ENCODE measurements at regions not wholly inside any gene's neighbourhood (a gene's known extent, or its start where the extent isn't known, plus 50 kb on each side); places are given as distances from the start of the nearest gene placed in this dataset.

DNA sequence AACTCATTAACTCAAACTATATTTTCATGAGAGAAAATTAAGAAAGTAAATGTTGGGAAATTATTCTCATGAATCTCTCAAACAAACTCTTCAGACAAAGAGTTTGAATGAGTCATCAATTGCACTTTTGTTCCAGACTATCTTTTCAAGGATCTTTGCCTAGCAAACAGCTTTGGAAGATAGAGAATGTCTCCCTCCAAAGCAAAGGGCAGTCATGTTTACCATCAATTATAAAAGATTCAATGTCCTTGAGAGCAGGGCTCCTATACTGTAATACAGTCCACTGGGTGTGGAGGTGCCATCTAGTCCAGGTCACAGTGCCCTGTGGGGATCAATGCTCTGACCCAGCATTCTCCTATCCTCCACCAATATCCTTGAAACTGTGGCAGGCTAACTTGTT lies 1429.3 kb downstream of the EFNA5 start:
- TF ChIP-seq, protein P1, sequence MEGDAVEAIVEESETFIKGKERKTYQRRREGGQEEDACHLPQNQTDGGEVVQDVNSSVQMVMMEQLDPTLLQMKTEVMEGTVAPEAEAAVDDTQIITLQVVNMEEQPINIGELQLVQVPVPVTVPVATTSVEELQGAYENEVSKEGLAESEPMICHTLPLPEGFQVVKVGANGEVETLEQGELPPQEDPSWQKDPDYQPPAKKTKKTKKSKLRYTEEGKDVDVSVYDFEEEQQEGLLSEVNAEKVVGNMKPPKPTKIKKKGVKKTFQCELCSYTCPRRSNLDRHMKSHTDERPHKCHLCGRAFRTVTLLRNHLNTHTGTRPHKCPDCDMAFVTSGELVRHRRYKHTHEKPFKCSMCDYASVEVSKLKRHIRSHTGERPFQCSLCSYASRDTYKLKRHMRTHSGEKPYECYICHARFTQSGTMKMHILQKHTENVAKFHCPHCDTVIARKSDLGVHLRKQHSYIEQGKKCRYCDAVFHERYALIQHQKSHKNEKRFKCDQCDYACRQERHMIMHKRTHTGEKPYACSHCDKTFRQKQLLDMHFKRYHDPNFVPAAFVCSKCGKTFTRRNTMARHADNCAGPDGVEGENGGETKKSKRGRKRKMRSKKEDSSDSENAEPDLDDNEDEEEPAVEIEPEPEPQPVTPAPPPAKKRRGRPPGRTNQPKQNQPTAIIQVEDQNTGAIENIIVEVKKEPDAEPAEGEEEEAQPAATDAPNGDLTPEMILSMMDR (conservative IDR thresholded peaks at IDR 0.05; ENCODE audit: low read depth, low read length), result no peak
- H3K4me3 ChIP-seq (ENCODE audit: low read depth, low read length), result no peak overlapping the region
- DNase-seq (ENCODE audit: low read depth), result peak; percentile 31

DNA sequence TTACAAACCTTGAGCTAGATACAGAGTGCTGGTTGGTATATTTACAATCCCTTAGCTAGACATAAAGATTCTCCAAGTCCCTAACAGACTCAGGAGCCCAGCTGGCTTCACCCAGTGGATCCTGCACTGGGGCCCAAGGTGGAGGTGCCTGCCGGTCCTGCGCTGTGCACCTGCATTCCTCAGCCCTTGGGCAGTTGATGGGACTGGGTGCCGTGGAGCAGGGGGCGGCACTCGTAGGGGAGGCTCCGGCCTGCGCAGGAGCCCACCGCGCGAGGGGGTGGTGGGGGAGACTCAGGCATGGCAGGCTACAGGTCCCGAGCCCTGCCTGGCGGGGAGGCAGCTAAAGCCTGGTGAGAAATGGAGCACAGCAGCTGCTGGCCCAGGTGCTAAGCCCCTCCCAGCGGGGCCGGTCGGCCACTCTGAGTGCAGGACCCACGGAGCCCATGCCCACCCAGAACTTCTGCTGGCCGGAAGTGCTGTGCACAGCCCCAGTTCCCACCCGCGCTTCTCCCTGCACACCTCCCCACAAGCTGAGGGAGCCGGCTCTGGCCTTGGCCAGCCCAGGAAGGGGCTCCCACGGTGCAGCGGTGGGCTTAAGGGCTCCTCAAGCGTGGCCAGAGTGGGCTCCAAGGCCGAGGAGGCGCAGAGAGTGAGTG lies 1464.7 kb downstream of the EFNA5 start:
- no peak overlapping the region for H3K4me3 ChIP-seq (ENCODE audit: low read depth, low read length)
- TF ChIP-seq, protein P1 (conservative IDR thresholded peaks at IDR 0.05; ENCODE audit: low read depth, low read length), result no peak

DNA sequence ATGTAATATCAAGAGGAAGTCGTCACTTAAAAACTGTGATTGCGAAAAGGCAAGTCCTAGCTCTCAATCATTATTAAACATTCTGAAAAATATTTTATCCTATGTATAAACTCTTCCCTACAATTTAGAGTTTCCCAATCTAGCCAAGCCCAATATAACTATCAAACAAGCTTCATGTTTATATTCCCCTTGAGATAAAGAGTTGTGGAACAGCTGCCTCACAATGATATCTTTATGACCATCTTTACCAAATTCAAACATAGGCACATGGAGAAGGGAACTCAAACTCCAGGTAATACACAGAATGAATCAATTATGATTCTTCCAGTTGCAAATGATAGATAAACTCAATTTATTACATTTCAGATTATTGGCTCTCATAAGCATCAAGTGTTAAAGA lies 1468.7 kb downstream of the EFNA5 start:
- no peak for DNase-seq (ENCODE audit: low read depth)
- no peak overlapping the region for H3K4me3 ChIP-seq (ENCODE audit: low read depth, low read length)
- TF ChIP-seq, protein P1 (conservative IDR thresholded peaks at IDR 0.05; ENCODE audit: low read depth, low read length), result no peak

More for the DNA sequence above, 1464.7 kb downstream of the EFNA5 start:
- no peak for DNase-seq (ENCODE audit: low read depth)

DNA sequence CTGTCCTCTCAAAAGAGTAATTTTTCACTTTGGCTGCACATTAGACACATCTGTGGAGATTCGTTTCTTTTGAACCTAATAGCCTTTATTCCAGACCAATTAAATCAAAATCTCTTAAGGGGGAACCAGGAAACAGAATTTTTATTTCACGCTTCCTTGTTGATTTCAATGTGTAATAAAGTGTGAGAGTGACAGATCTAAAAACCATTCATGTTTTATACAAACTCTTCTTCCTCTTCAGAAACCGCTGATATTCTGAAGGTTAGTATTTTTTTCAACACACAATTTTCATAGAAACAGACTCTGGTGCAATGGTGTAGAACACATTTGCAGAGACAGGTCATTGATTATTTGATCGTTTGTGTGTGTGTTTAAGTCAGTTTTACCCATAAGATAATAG lies 1469.8 kb downstream of the EFNA5 start:
- no peak for DNase-seq (ENCODE audit: low read depth)
- TF ChIP-seq, protein P1 (conservative IDR thresholded peaks at IDR 0.05; ENCODE audit: low read depth, low read length), result no peak
- H3K4me3 ChIP-seq (ENCODE audit: low read depth, low read length), result no peak overlapping the region

DNA sequence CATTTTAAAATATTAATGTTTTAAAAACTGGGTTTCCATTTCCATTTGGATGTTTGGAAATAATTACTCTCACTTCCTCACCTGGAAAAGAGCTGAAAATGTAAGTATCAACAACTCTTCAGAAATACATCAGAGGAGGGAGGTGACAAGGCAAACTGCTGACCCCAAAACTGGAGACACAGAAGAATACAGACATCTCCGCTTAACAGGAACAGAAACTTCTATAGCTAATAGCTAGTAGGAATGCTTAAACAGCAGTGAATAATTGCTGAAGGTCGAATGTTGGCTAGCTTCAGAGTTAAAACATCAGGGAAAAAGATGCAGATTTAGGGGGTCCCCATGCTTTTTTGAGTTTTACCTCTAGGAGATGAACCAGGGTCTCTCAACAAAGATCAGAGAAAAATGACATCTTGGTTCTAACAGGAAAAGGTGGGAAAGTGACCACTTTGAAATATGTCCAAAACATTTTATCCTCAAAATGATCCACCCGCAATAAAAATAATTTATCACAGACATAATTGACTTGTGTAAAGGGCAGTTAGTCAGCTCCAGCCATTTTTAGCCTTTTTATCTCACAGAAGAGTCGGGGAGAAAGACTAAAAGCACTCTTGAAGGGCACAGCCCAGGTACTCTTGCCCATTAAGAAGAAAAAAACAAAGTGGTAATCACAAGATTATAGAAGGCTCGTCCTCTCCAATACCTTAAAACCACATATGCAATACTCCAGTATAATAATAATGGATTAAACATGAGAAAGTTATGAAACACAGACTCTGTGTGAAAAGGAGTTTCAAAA lies 1474.9 kb downstream of the EFNA5 start:
- TF ChIP-seq, protein P1 (conservative IDR thresholded peaks at IDR 0.05; ENCODE audit: low read depth, low read length), result no peak
- no peak for DNase-seq (ENCODE audit: low read depth)
- no peak overlapping the region for H3K4me3 ChIP-seq (ENCODE audit: low read depth, low read length)

DNA sequence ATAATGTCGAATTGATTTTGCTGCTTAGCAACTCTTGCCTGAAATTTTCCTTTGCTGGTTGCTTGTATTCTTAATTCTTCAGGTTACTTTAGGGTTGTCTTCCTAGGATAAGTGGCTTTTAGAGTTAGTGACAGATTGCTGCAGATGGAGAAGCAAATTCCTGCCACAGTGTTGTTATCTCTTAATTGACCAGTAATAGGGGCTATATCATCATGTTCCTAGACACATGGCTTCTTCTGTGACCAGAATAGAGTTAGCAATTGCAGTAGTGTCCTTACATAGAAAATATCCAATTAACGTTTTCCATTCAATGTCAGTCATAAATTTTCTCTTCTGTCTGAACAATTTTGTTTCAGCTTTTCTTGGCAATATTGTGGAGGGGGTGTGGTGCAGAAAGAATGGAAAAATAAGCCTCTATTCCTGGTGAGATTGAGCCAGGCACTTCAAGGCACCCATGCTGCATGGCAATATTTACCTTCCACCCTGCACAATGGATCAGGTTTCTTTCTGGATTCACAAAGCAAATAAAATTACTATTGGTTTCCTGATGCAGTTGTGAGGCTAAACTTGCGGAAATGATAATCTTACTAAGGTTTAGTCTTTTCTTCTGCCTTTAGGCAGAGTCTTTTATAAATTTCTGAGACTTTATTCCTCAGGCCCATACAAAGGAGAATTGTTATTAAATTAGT lies 1481.5 kb downstream of the EFNA5 start:
- TF ChIP-seq, protein P1 (conservative IDR thresholded peaks at IDR 0.05; ENCODE audit: low read depth, low read length), result no peak
- no peak for DNase-seq (ENCODE audit: low read depth)
- H3K4me3 ChIP-seq (ENCODE audit: low read depth, low read length), result no peak overlapping the region

Data from choroid plexus epithelial cell (primary cell).